ENCODE measurements at regions not wholly inside any gene's neighbourhood (a gene's known extent, or its start where the extent isn't known, plus 50 kb on each side); places are given as distances from the start of the nearest gene placed in this dataset.
"Not testable (repeated sequence)": the region's sequence is repeated elsewhere in the genome, so short reads cannot be mapped to it uniquely, and the experiment has no call there.

GRCh38 chr6:150755524-150755923, 110.0 kb upstream of the MTHFD1L start:
- Histone ChIP-seq H3K4me1 (peaks cover 19% of the 10 kb centered on the region), H3K9me3 (no peaks in the 10 kb centered on the region), H3K36me3 (ENCODE audit: low read depth, missing control alignments) (no peaks in the 10 kb centered on the region), H3K27ac (peak overlapping the region; percentile 21 to 36), H3K27me3 (no peaks in the 10 kb centered on the region), H3K4me3 (no peak overlapping the region)
- peak; percentile 50 for DNase-seq
- 64 to 77% methylated on average over 10 of the region's 10 CpGs for WGBS, 2 donors
- intact Hi-C loops (cut with DNase I; ENCODE audit: low total_unique reads) = no loop called here
- TF ChIP-seq POLR2A (IDR thresholded peaks at IDR 0.05) = no peak
- TF ChIP-seq CTCF (IDR thresholded peaks at IDR 0.05) = no peak

- Histone ChIP-seq H3K27me3 (no peaks in the 10 kb centered on the region), H3K36me3 (ENCODE audit: low read depth, missing control alignments) (no peaks in the 10 kb centered on the region), H3K4me3 (no peak overlapping the region), H3K27ac (peak overlapping the region; percentile 21 to 44), H3K4me1 (peaks cover 19% of the 10 kb centered on the region), H3K9me3 (no peaks in the 10 kb centered on the region)
- TF ChIP-seq CTCF (IDR thresholded peaks at IDR 0.05) (no peak), POLR2A (IDR thresholded peaks at IDR 0.05) (no peak)
- 68 to 87% methylated on average over 7 of the region's 7 CpGs for WGBS, 2 donors
- intact Hi-C loops (cut with DNase I; ENCODE audit: low total_unique reads) = no loop called here
- DNase-seq = no peak
Observed at GRCh38 chr6:150756173-150756572, 109.3 kb upstream of the MTHFD1L start.

- intact Hi-C loops (cut with DNase I; ENCODE audit: low total_unique reads) = not testable (repeated sequence)
- 97 to 98% methylated on average over 4 of the region's 4 CpGs for WGBS, 2 donors
Observed at GRCh38 chr6:150757807-150758206, 107.7 kb upstream of the MTHFD1L start.

GRCh38 chr6:150759483-150759882, 106.0 kb upstream of the MTHFD1L start:
- TF ChIP-seq CTCF (IDR thresholded peaks at IDR 0.05) (no peak), POLR2A (IDR thresholded peaks at IDR 0.05) (no peak)
- H3K9me3 ChIP-seq = no peaks in the 10 kb centered on the region
- WGBS, 2 donors = 88 to 96% methylated on average over 4 of the region's 4 CpGs
- intact Hi-C loops (cut with DNase I; ENCODE audit: low total_unique reads) = no loop called here
- no peak overlapping the region for H3K4me3 ChIP-seq
- no peaks in the 10 kb centered on the region for H3K27me3 ChIP-seq
- no peak for DNase-seq
- H3K36me3 ChIP-seq (ENCODE audit: low read depth, missing control alignments) = no peaks in the 10 kb centered on the region
- peaks cover 10% of the 10 kb centered on the region for H3K4me1 ChIP-seq
- H3K27ac ChIP-seq = no peak overlapping the region

More at GRCh38 chr6:150757807-150758206, 107.7 kb upstream of the MTHFD1L start:
- not testable (repeated sequence) for H3K9me3 ChIP-seq; DNase-seq; H3K27ac ChIP-seq; H3K27me3 ChIP-seq; H3K36me3 ChIP-seq (ENCODE audit: low read depth, missing control alignments); H3K4me3 ChIP-seq
- peaks cover 19% of the 10 kb centered on the region for H3K4me1 ChIP-seq

GRCh38 chr6:150761771-150762170, 103.7 kb upstream of the MTHFD1L start:
- H3K36me3 ChIP-seq (ENCODE audit: low read depth, missing control alignments) = no peaks in the 10 kb centered on the region
- WGBS, 2 donors = 75% methylated on average over 3 of the region's 3 CpGs
- intact Hi-C loops (cut with DNase I; ENCODE audit: low total_unique reads) = no loop called here
- no peaks in the 10 kb centered on the region for H3K9me3 ChIP-seq
- no peak for TF ChIP-seq POLR2A (IDR thresholded peaks at IDR 0.05)
- H3K27ac ChIP-seq = no peak overlapping the region
- no peaks in the 10 kb centered on the region for H3K27me3 ChIP-seq
- no peak overlapping the region for H3K4me3 ChIP-seq
- DNase-seq = no peak
- peaks cover 22% of the 10 kb centered on the region for H3K4me1 ChIP-seq

- H3K36me3 ChIP-seq (ENCODE audit: low read depth, missing control alignments) = no peaks in the 10 kb centered on the region
- H3K27ac ChIP-seq = no peak overlapping the region
- no peaks in the 10 kb centered on the region for H3K27me3 ChIP-seq
- H3K4me3 ChIP-seq = no peak overlapping the region
- 65 to 75% methylated on average over 10 of the region's 10 CpGs for WGBS, 2 donors
- no peaks in the 10 kb centered on the region for H3K9me3 ChIP-seq
- H3K4me1 ChIP-seq = peaks cover 32% of the 10 kb centered on the region
- TF ChIP-seq POLR2A (IDR thresholded peaks at IDR 0.05) = no peak
- no peak for TF ChIP-seq CTCF (IDR thresholded peaks at IDR 0.05)
- intact Hi-C loops (cut with DNase I; ENCODE audit: low total_unique reads) = no loop called here
- DNase-seq = no peak
Observed at GRCh38 chr6:150764334-150765066, 101.0 kb upstream of the MTHFD1L start.

Measured in testis (tissue), 2 donors.